ENCODE measurements at regions not wholly inside any gene's neighbourhood (a gene's known extent, or its start where the extent isn't known, plus 50 kb on each side); places are given as distances from the start of the nearest gene placed in this dataset.
"Not testable (repeated sequence)": the region's sequence is repeated elsewhere in the genome, so short reads cannot be mapped to it uniquely, and the experiment has no call there.

- TF ChIP-seq ZNF395 (CRISPR knock-in tag; IDR thresholded peaks at IDR 0.05): peak; percentile 96
- TF ChIP-seq ETV1 (tag; conservative IDR thresholded peaks at IDR 0.05; ENCODE audit: low read depth): peak; percentile 52
- TF ChIP-seq E2F3 (CRISPR knock-in tag; IDR thresholded peaks at IDR 0.05): peak; percentile 95
- TF ChIP-seq, protein P1, sequence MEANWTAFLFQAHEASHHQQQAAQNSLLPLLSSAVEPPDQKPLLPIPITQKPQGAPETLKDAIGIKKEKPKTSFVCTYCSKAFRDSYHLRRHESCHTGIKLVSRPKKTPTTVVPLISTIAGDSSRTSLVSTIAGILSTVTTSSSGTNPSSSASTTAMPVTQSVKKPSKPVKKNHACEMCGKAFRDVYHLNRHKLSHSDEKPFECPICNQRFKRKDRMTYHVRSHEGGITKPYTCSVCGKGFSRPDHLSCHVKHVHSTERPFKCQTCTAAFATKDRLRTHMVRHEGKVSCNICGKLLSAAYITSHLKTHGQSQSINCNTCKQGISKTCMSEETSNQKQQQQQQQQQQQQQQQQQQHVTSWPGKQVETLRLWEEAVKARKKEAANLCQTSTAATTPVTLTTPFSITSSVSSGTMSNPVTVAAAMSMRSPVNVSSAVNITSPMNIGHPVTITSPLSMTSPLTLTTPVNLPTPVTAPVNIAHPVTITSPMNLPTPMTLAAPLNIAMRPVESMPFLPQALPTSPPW (CRISPR knock-in tag; IDR thresholded peaks at IDR 0.05): peak; percentile 37
- peak; percentile 85; the same call in 1 of the 2 replicates for TF ChIP-seq HBP1 (CRISPR knock-in tag; IDR thresholded peaks at IDR 0.05)
- peak; percentile 91; the same call in 1 of the 2 replicates for TF ChIP-seq ZNF76 (CRISPR knock-in tag; IDR thresholded peaks at IDR 0.05; ENCODE audit: borderline replicate concordance)
- peak; percentile 85 for TF ChIP-seq ZNF584 (CRISPR knock-in tag; IDR thresholded peaks at IDR 0.05; ENCODE audit: low read depth)
- TF ChIP-seq ZNF41 (CRISPR knock-in tag; conservative IDR thresholded peaks at IDR 0.05): peak; percentile 85
- TF ChIP-seq TEAD1 (CRISPR knock-in tag; IDR thresholded peaks at IDR 0.05): peak in 1 of 2 experiments; percentile 63; a peak in 2 of 4 replicates
- TF ChIP-seq FOSL1 (tag; conservative IDR thresholded peaks at IDR 0.05): peak; percentile 32; the same call in 1 of the 2 replicates
- not testable (repeated sequence) for TF ChIP-seq NR2C1 (IDR thresholded peaks at IDR 0.05)
- TF ChIP-seq NR2C1 (tag; IDR thresholded peaks at IDR 0.05): peak; percentile 89
- TF ChIP-seq, protein P2, sequence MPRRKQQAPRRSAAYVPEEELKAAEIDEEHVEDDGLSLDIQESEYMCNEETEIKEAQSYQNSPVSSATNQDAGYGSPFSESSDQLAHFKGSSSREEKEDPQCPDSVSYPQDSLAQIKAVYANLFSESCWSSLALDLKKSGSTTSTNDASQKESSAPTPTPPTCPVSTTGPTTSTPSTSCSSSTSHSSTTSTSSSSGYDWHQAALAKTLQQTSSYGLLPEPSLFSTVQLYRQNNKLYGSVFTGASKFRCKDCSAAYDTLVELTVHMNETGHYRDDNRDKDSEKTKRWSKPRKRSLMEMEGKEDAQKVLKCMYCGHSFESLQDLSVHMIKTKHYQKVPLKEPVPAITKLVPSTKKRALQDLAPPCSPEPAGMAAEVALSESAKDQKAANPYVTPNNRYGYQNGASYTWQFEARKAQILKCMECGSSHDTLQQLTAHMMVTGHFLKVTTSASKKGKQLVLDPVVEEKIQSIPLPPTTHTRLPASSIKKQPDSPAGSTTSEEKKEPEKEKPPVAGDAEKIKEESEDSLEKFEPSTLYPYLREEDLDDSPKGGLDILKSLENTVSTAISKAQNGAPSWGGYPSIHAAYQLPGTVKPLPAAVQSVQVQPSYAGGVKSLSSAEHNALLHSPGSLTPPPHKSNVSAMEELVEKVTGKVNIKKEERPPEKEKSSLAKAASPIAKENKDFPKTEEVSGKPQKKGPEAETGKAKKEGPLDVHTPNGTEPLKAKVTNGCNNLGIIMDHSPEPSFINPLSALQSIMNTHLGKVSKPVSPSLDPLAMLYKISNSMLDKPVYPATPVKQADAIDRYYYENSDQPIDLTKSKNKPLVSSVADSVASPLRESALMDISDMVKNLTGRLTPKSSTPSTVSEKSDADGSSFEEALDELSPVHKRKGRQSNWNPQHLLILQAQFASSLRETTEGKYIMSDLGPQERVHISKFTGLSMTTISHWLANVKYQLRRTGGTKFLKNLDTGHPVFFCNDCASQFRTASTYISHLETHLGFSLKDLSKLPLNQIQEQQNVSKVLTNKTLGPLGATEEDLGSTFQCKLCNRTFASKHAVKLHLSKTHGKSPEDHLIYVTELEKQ (CRISPR knock-in tag; IDR thresholded peaks at IDR 0.05): peak; percentile 72; the same call in 1 of the 2 replicates
- TF ChIP-seq, protein P3, sequence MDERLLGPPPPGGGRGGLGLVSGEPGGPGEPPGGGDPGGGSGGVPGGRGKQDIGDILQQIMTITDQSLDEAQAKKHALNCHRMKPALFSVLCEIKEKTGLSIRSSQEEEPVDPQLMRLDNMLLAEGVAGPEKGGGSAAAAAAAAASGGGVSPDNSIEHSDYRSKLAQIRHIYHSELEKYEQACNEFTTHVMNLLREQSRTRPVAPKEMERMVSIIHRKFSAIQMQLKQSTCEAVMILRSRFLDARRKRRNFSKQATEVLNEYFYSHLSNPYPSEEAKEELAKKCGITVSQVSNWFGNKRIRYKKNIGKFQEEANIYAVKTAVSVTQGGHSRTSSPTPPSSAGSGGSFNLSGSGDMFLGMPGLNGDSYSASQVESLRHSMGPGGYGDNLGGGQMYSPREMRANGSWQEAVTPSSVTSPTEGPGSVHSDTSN (CRISPR knock-in tag; IDR thresholded peaks at IDR 0.05; ENCODE audit: low read depth): not testable (repeated sequence)
- TF ChIP-seq, protein P3 (tag; conservative IDR thresholded peaks at IDR 0.05; ENCODE audit: low read depth): 0 out of 2 replicates have a peak, but pooled peaks have one; percentile 42
- TF ChIP-seq MEF2D (tag; conservative IDR thresholded peaks at IDR 0.05; ENCODE audit: low read depth): peak; percentile 86
- TF ChIP-seq PTTG1 (tag; IDR thresholded peaks at IDR 0.05; ENCODE audit: low read depth): peak; percentile 89
These were observed 154.2 kb upstream of the DPH6 start (continued) for GRCh38 chr15:35700091-35700593.
